Tibial nerve (tissue), 3 donors: ENCODE measurements at regions not wholly inside any gene's neighbourhood (a gene's known extent, or its start where the extent isn't known, plus 50 kb on each side); places are given as distances from the start of the nearest gene placed in this dataset.

ENCODE experiments used
- CTCF ChIP-seq, 5 experiments: fragments of 200-600 bp in 3 of 5; fragments of 450-650 bp in 2 of 5; sonication (generic) in 3 of 5; IDR thresholded peaks; one replicate each; pipeline ENCODE4 v1.5.1; 2016 to 2019; ENCODE audit warnings: antibody characterized with exemption in 5 of 5, mild to moderate bottlenecking in 3 of 5, moderate library complexity in 2 of 5
- POLR2A ChIP-seq, 2 donors: fragments of 450-650 bp; IDR thresholded peaks; one replicate each; pipeline ENCODE4 v1.6.1; 2017; ENCODE audit warnings: antibody characterized with exemption in 2 of 2, mild to moderate bottlenecking in 2 of 2, moderate library complexity in 2 of 2

GRCh38 chr21:15645830-15646229, 84.0 kb upstream of the USP25 start:
- TF ChIP-seq CTCF (IDR thresholded peaks at IDR 0.05) (no peak), POLR2A (IDR thresholded peaks at IDR 0.05) (no peak)
